ENCODE measurements at regions not wholly inside any gene's neighbourhood (a gene's known extent, or its start where the extent isn't known, plus 50 kb on each side); places are given as distances from the start of the nearest gene placed in this dataset.
"Not testable (repeated sequence)": the region's sequence is repeated elsewhere in the genome, so short reads cannot be mapped to it uniquely, and the experiment has no call there.

GRCh38 chr9:103225702-103226646 lies 230.8 kb downstream of the CYLC2 start:
- H3K4me1 ChIP-seq (ENCODE audit: control insufficient read depth in 1 of 2, low read depth in 2 of 2): peaks cover 0 to 2% of the 10 kb centered on the region in 2 donors
- no peak overlapping the region for H3K4me3 ChIP-seq

GRCh38 chr9:103226647-103227013 lies 231.5 kb downstream of the CYLC2 start:
- DNase-seq (ENCODE audit: low spot score): no peak
- H3K4me3 ChIP-seq: no peak overlapping the region
- H3K27ac ChIP-seq: no peak overlapping the region
- H3K36me3 ChIP-seq: no peaks in the 10 kb centered on the region
- H3K4me1 ChIP-seq (ENCODE audit: control insufficient read depth in 1 of 2, low read depth in 2 of 2): peaks cover 0 to 2% of the 10 kb centered on the region in 2 donors
- no peaks in the 10 kb centered on the region for H3K9me3 ChIP-seq
- no peak for ATAC-seq (ENCODE audit: insufficient number of reproducible peaks, low FRiP score, low read depth)
- no peaks in the 10 kb centered on the region for H3K27me3 ChIP-seq (replicated peaks; ENCODE audit: insufficient read depth)
- no peak for TF ChIP-seq CTCF (IDR thresholded peaks at IDR 0.05)

More at GRCh38 chr9:103225702-103226646, 230.8 kb downstream of the CYLC2 start:
- no peak for ATAC-seq (ENCODE audit: insufficient number of reproducible peaks, low FRiP score, low read depth)
- H3K27ac ChIP-seq: no peak overlapping the region
- TF ChIP-seq CTCF (IDR thresholded peaks at IDR 0.05): no peak
- no peaks in the 10 kb centered on the region for H3K27me3 ChIP-seq (replicated peaks; ENCODE audit: insufficient read depth)
- H3K36me3 ChIP-seq: no peaks in the 10 kb centered on the region
- DNase-seq (ENCODE audit: low spot score): no peak
- H3K9me3 ChIP-seq: no peaks in the 10 kb centered on the region

DNA sequence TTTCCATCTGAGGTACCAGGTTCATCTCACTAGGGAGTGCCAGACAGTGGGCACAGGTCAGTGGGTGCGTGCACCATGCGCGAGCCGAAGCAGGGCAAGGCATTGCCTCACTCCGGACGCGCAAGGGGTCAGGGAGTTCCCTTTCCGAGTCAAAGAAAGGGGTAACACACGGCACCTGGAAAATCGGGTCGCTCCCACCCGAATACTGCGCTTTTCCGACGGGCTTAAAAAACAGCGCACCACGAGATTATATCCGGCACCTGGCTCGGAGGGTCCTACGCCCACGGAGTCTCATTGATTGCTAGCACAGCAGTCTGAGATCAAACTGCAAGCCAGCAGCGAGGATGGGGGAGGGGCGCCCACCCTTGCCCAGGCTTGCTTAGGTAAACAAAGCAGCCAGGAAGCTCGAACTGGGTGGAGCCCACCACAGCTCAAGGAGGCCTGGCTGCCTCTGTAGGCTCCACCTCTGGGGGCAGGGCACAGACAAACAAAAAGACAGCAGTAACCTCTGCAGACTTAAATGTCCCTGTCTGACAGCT lies 242.5 kb downstream of the CYLC2 start:
- H3K9me3 ChIP-seq; H3K36me3 ChIP-seq; H3K27me3 ChIP-seq (replicated peaks; ENCODE audit: insufficient read depth); ATAC-seq (ENCODE audit: insufficient number of reproducible peaks, low FRiP score, low read depth); H3K4me1 ChIP-seq (ENCODE audit: control insufficient read depth in 1 of 2, low read depth in 2 of 2); DNase-seq (ENCODE audit: low spot score); H3K27ac ChIP-seq; H3K4me3 ChIP-seq: not testable (repeated sequence)

- H3K27me3 ChIP-seq (replicated peaks; ENCODE audit: insufficient read depth): no peaks in the 10 kb centered on the region
- H3K4me1 ChIP-seq (ENCODE audit: control insufficient read depth in 1 of 2, low read depth in 2 of 2): no peaks in the 10 kb centered on the region
- ATAC-seq (ENCODE audit: insufficient number of reproducible peaks, low FRiP score, low read depth) (no peak), DNase-seq (ENCODE audit: low spot score) (no peak)
- no peaks in the 10 kb centered on the region for H3K36me3 ChIP-seq
- H3K9me3 ChIP-seq: no peaks in the 10 kb centered on the region
- no peak overlapping the region for H3K4me3 ChIP-seq
- no peak for TF ChIP-seq CTCF (IDR thresholded peaks at IDR 0.05)
- no peak overlapping the region for H3K27ac ChIP-seq
These were observed 246.9 kb downstream of the CYLC2 start for GRCh38 chr9:103242025-103242424.

DNA sequence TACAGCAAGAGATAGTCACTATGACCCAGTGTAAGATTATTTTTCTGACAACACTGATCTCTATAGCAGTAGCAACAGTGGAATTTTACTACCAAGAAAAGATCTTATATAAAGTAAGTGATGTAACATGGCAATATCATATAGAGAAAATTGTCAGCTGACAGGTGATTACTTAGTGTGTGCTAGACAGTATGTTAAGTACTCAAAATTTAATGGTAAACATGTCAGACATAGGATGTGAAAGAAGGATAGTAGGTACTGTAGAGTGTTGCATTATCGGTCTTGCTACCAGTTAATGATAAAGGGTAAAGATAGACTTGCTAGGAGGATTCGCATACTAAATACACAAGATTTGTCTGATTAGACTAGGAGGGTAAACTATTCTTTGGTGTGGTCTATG lies 247.4 kb downstream of the CYLC2 start:
- no peak for TF ChIP-seq CTCF (IDR thresholded peaks at IDR 0.05)
- Histone ChIP-seq H3K36me3 (no peaks in the 10 kb centered on the region), H3K4me3 (no peak overlapping the region), H3K9me3 (no peaks in the 10 kb centered on the region), H3K27me3 (replicated peaks; ENCODE audit: insufficient read depth) (no peaks in the 10 kb centered on the region), H3K4me1 (ENCODE audit: control insufficient read depth in 1 of 2, low read depth in 2 of 2) (no peaks in the 10 kb centered on the region), H3K27ac (no peak overlapping the region)
- no peak for DNase-seq (ENCODE audit: low spot score)
- ATAC-seq (ENCODE audit: insufficient number of reproducible peaks, low FRiP score, low read depth): no peak

Data from thoracic aorta (tissue), 2 donors.